GM12874 (cell line): ENCODE measurements at regions not wholly inside any gene's neighbourhood (a gene's known extent, or its start where the extent isn't known, plus 50 kb on each side); places are given as distances from the start of the nearest gene placed in this dataset.

Source experiments
- CTCF ChIP-seq: IDR thresholded peaks from 2 replicates; pipeline ENCODE4 v1.5.1; 2011; ENCODE audit warnings: low read depth, mild to moderate bottlenecking, control low read depth, low read length, moderate library complexity; ENCODE audit not compliant: insufficient read depth

GRCh38 chr7:18276380-18276779 lies 219.2 kb upstream of the HDAC9 start:
- no peak for TF ChIP-seq CTCF

- no peak for TF ChIP-seq CTCF
Observed at GRCh38 chr7:18278316-18278715, 217.2 kb upstream of the HDAC9 start.

GRCh38 chr7:18283045-18283444 lies 212.5 kb upstream of the HDAC9 start:
- TF ChIP-seq CTCF = no peak

GRCh38 chr7:18287482-18287881 lies 208.1 kb upstream of the HDAC9 start:
- no peak for TF ChIP-seq CTCF

- no peak for TF ChIP-seq CTCF
Observed at GRCh38 chr7:18288322-18289037, 207.1 kb upstream of the HDAC9 start.

- TF ChIP-seq CTCF = no peak
Observed at GRCh38 chr7:18289788-18290187, 205.8 kb upstream of the HDAC9 start.

GRCh38 chr7:18290223-18290622 lies 205.3 kb upstream of the HDAC9 start:
- TF ChIP-seq CTCF = no peak
